BE2C (cell line): ENCODE measurements at regions not wholly inside any gene's neighbourhood (a gene's known extent, or its start where the extent isn't known, plus 50 kb on each side); places are given as distances from the start of the nearest gene placed in this dataset.

ENCODE experiments used
- DNase-seq: peaks from one replicate; pipeline ENCODE4 v3.0.0-alpha.2; 2020
- H3K27me3 ChIP-seq: fragments of 250-450 bp; sonication (Bioruptor Pico); 2 replicates; pipeline ENCODE4 v1.5.1; 2020; ENCODE audit warnings: mild to moderate bottlenecking
- H3K36me3 ChIP-seq: fragments of 250-450 bp; sonication (Bioruptor Pico); 2 replicates; pipeline ENCODE4 v1.5.1; 2020; ENCODE audit warnings: mild to moderate bottlenecking
- H3K4me1 ChIP-seq: fragments of 250-450 bp; sonication (Bioruptor Pico); 2 replicates; pipeline ENCODE4 v1.5.1; 2020
- H3K4me3 ChIP-seq: 2 replicates; pipeline ENCODE4 v1.5.1; 2011; ENCODE audit warnings: low read depth, low read length
- H3K9me3 ChIP-seq: fragments of 250-450 bp; sonication (Bioruptor Pico); 2 replicates; pipeline ENCODE4 v1.5.1; 2020
- CTCF ChIP-seq: IDR thresholded peaks from 2 replicates; pipeline ENCODE4 v1.5.1; 2012; ENCODE audit warnings: mild to moderate bottlenecking, low read depth, low read length

GRCh38 chr5:124301850-124302249, 444.6 kb downstream of the ZNF608 start:
- Histone ChIP-seq H3K36me3 (no peaks in the 10 kb centered on the region), H3K4me3 (no peak overlapping the region), H3K27me3 (no peaks in the 10 kb centered on the region), H3K9me3 (no peaks in the 10 kb centered on the region), H3K4me1 (no peaks in the 10 kb centered on the region)
- no peak for TF ChIP-seq CTCF
- no peak for DNase-seq

GRCh38 chr5:124300815-124301621, 445.4 kb downstream of the ZNF608 start:
- Histone ChIP-seq H3K27me3 (no peaks in the 10 kb centered on the region), H3K4me1 (no peaks in the 10 kb centered on the region), H3K4me3 (no peak overlapping the region), H3K9me3 (no peaks in the 10 kb centered on the region), H3K36me3 (no peaks in the 10 kb centered on the region)
- TF ChIP-seq CTCF = no peak
- DNase-seq = no peak

GRCh38 chr5:124297826-124298225, 448.6 kb downstream of the ZNF608 start:
- H3K36me3 ChIP-seq = no peaks in the 10 kb centered on the region
- H3K9me3 ChIP-seq = no peaks in the 10 kb centered on the region
- TF ChIP-seq CTCF = no peak
- DNase-seq = no peak
- H3K27me3 ChIP-seq = no peaks in the 10 kb centered on the region
- H3K4me3 ChIP-seq = no peak overlapping the region
- no peaks in the 10 kb centered on the region for H3K4me1 ChIP-seq

- no peak for TF ChIP-seq CTCF
- DNase-seq = no peak
- Histone ChIP-seq H3K27me3 (no peaks in the 10 kb centered on the region), H3K4me3 (no peak overlapping the region), H3K9me3 (no peaks in the 10 kb centered on the region), H3K4me1 (0 out of 2 replicates have a peak, but pooled peaks cover 4% of the 10 kb centered on the region), H3K36me3 (no peaks in the 10 kb centered on the region)
Observed at GRCh38 chr5:124292322-124292855, 454.1 kb downstream of the ZNF608 start.

GRCh38 chr5:124289641-124290311, 456.7 kb downstream of the ZNF608 start:
- peak; percentile 38 for TF ChIP-seq CTCF
- Histone ChIP-seq H3K4me3 (no peak overlapping the region), H3K4me1 (0 out of 2 replicates have a peak, but pooled peaks cover 4% of the 10 kb centered on the region), H3K9me3 (no peaks in the 10 kb centered on the region), H3K27me3 (no peaks in the 10 kb centered on the region), H3K36me3 (no peaks in the 10 kb centered on the region)
- DNase-seq = no peak
